GM19452 (cell line): ENCODE measurements at regions not wholly inside any gene's neighbourhood (a gene's known extent, or its start where the extent isn't known, plus 50 kb on each side); places are given as distances from the start of the nearest gene placed in this dataset.
"Not testable (repeated sequence)": the region's sequence is repeated elsewhere in the genome, so short reads cannot be mapped to it uniquely, and the experiment has no call there.

Experiments used
- ATAC-seq: cut with Tn5 transposase; IDR thresholded peaks from one replicate; pipeline ENCODE4 v1.9.1; 2021; ENCODE audit not compliant: unreplicated experiment

- no peak for ATAC-seq
Observed at GRCh38 chr3:137111497-137111896, 153.7 kb downstream of the IL20RB start.

GRCh38 chr3:137116619-137117018 is 158.8 kb downstream of the IL20RB start:
- ATAC-seq, result no peak

- ATAC-seq, result peak; percentile 67
Observed at GRCh38 chr3:137121704-137122314, 164.0 kb downstream of the IL20RB start.

- no peak for ATAC-seq
Observed at GRCh38 chr3:137131081-137131480, 173.3 kb downstream of the IL20RB start.

- no peak for ATAC-seq
Observed at GRCh38 chr3:137134431-137134830, 176.6 kb downstream of the IL20RB start.

GRCh38 chr3:137148406-137148805 is 190.6 kb downstream of the IL20RB start:
- no peak for ATAC-seq

GRCh38 chr3:137148917-137149316 is 191.1 kb downstream of the IL20RB start:
- no peak for ATAC-seq

GRCh38 chr3:137150825-137151224 is 193.0 kb downstream of the IL20RB start:
- ATAC-seq, result no peak

- ATAC-seq, result not testable (repeated sequence)
Observed at GRCh38 chr3:137153046-137153445, 195.3 kb downstream of the IL20RB start.

- no peak for ATAC-seq
Observed at GRCh38 chr3:137163241-137163871, 205.6 kb downstream of the IL20RB start.

- no peak for ATAC-seq
Observed at GRCh38 chr3:137163958-137164357, 206.2 kb downstream of the IL20RB start.

GRCh38 chr3:137165117-137165806 is 207.5 kb downstream of the IL20RB start:
- ATAC-seq, result no peak

- ATAC-seq, result no peak
Observed at GRCh38 chr3:137171834-137172603, 214.2 kb downstream of the IL20RB start.

- no peak for ATAC-seq
Observed at GRCh38 chr3:137172728-137173127, 214.9 kb downstream of the IL20RB start.

- ATAC-seq, result no peak
Observed at GRCh38 chr3:137174514-137174913, 216.7 kb downstream of the IL20RB start.

GRCh38 chr3:137180220-137180619 is 222.4 kb downstream of the IL20RB start:
- ATAC-seq, result no peak

- ATAC-seq, result no peak
Observed at GRCh38 chr3:137191133-137191923, 233.5 kb downstream of the IL20RB start.

- ATAC-seq, result no peak
Observed at GRCh38 chr3:137191951-137192350, 234.2 kb downstream of the IL20RB start.

GRCh38 chr3:137194301-137194700 is 236.5 kb downstream of the IL20RB start:
- ATAC-seq, result no peak

GRCh38 chr3:137198374-137198773 is 240.6 kb downstream of the IL20RB start:
- ATAC-seq, result not testable (repeated sequence)

GRCh38 chr3:137199678-137200077 is 241.9 kb downstream of the IL20RB start:
- no peak for ATAC-seq
